ENCODE measurements at regions not wholly inside any gene's neighbourhood (a gene's known extent, or its start where the extent isn't known, plus 50 kb on each side); places are given as distances from the start of the nearest gene placed in this dataset.

DNA sequence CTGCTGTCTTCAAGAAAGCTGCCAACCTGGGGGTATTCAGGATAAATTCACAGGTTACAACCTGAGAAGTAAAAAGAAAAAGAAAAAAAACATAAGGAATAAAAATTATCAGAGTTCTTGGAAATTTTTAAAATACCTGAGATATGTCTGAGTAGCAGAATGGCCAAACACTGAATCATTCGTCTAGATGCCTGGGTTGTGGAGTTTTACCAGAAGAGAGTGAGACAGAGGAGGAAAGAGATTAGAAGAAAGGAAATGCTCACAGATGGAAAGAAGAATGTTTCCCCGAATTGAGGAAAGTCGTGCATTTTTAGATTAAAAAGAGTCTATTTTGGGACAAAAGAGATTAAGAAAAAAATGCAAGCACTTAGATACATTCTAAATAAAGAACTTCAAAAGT, 1026.7 kb downstream of the TBC1D22A start:
- TF ChIP-seq EZH2 (IDR thresholded peaks at IDR 0.05; ENCODE audit: insufficient read depth, poor library complexity, severe bottlenecking) (no peak), EZH2phosphoT487 (IDR thresholded peaks at IDR 0.05; ENCODE audit: insufficient read depth, low read depth) (no peak)
